Colonic mucosa (tissue), 4 donors: ENCODE measurements at regions not wholly inside any gene's neighbourhood (a gene's known extent, or its start where the extent isn't known, plus 50 kb on each side); places are given as distances from the start of the nearest gene placed in this dataset.

Experiments
- DNase-seq: peaks from one replicate; pipeline ENCODE4 v3.0.0-alpha.2; 2020
- H3K27ac ChIP-seq: fragments of 200-600 bp; one replicate; pipeline ENCODE4 v1.8.0; 2021
- H3K27me3 ChIP-seq: fragments of 200-600 bp; one replicate; pipeline ENCODE4 v1.8.0; 2021
- H3K36me3 ChIP-seq: fragments of 200-600 bp; one replicate; pipeline ENCODE4 v1.8.0; 2021
- H3K4me1 ChIP-seq: fragments of 200-600 bp; one replicate; pipeline ENCODE4 v1.8.0; 2021; ENCODE audit warnings: mild to moderate bottlenecking
- H3K4me3 ChIP-seq: fragments of 200-600 bp; one replicate; pipeline ENCODE4 v1.8.0; 2021
- H3K9ac ChIP-seq, 2 donors: one replicate each; pipeline ENCODE4 v1.7.0; 2013; ENCODE audit warnings: control low read depth in 2 of 2, low read depth in 2 of 2, low read length in 2 of 2
- H3K9me3 ChIP-seq: fragments of 200-600 bp; one replicate; pipeline ENCODE4 v1.8.0; 2021
- CTCF ChIP-seq: fragments of 200-600 bp; IDR thresholded peaks from one replicate; pipeline ENCODE4 v1.8.0; 2022; ENCODE audit warnings: antibody characterized with exemption, mild to moderate bottlenecking
- intact Hi-C: fragments of 100-400 bp; cut with DNase I; formaldehyde crosslinking; loops from one replicate; pipeline ENCODE4 v1.14.1; 2022
- donor health status: healthy.
- donor health status: DM: no; HTN: no; CAD: no.
- donor health status: DM: no; HTN: no; CAD: no.

- no peak for DNase-seq
- Histone ChIP-seq H3K9me3 (no peaks in the 10 kb centered on the region), H3K27ac (no peak overlapping the region), H3K4me1 (no peaks in the 10 kb centered on the region), H3K36me3 (no peaks in the 10 kb centered on the region), H3K4me3 (no peak overlapping the region), H3K27me3 (no peaks in the 10 kb centered on the region), H3K9ac (no peak overlapping the region)
- no peak for TF ChIP-seq CTCF
- intact Hi-C loops: no loop called here
Observed at GRCh38 chr6:79307321-79308036, 73.0 kb upstream of the HMGN3 start.

- H3K9me3 ChIP-seq: no peaks in the 10 kb centered on the region
- intact Hi-C loops: no loop called here
- no peaks in the 10 kb centered on the region for H3K27me3 ChIP-seq
- no peak overlapping the region for H3K27ac ChIP-seq
- H3K9ac ChIP-seq: no peak overlapping the region
- no peak overlapping the region for H3K4me3 ChIP-seq
- no peak for TF ChIP-seq CTCF
- H3K4me1 ChIP-seq: no peaks in the 10 kb centered on the region
- H3K36me3 ChIP-seq: no peaks in the 10 kb centered on the region
- no peak for DNase-seq
Observed at GRCh38 chr6:79305020-79305419, 70.5 kb upstream of the HMGN3 start.

- Histone ChIP-seq H3K4me3 (no peak overlapping the region), H3K27ac (no peak overlapping the region), H3K4me1 (no peaks in the 10 kb centered on the region), H3K9ac (no peak overlapping the region), H3K27me3 (no peaks in the 10 kb centered on the region), H3K9me3 (no peaks in the 10 kb centered on the region), H3K36me3 (no peaks in the 10 kb centered on the region)
- TF ChIP-seq CTCF: no peak
- intact Hi-C loops: no loop called here
- DNase-seq: no peak
Observed at GRCh38 chr6:79302341-79302740, 67.9 kb upstream of the HMGN3 start.

GRCh38 chr6:79301290-79301689 is 66.8 kb upstream of the HMGN3 start:
- Histone ChIP-seq H3K9me3 (no peaks in the 10 kb centered on the region), H3K27ac (no peak overlapping the region), H3K4me1 (no peaks in the 10 kb centered on the region), H3K27me3 (no peaks in the 10 kb centered on the region), H3K9ac (no peak overlapping the region), H3K36me3 (no peaks in the 10 kb centered on the region), H3K4me3 (no peak overlapping the region)
- intact Hi-C loops: no loop called here
- DNase-seq: no peak
- TF ChIP-seq CTCF: no peak

- Histone ChIP-seq H3K27ac (no peak overlapping the region), H3K27me3 (no peaks in the 10 kb centered on the region), H3K36me3 (no peaks in the 10 kb centered on the region), H3K4me1 (no peaks in the 10 kb centered on the region), H3K9me3 (no peaks in the 10 kb centered on the region), H3K4me3 (no peak overlapping the region), H3K9ac (no peak overlapping the region)
- DNase-seq: no peak
- no peak for TF ChIP-seq CTCF
- intact Hi-C loops: no loop called here
Observed at GRCh38 chr6:79296211-79296610, 61.7 kb upstream of the HMGN3 start.
